Peyer's patch (tissue), 4 donors: ENCODE measurements at regions not wholly inside any gene's neighbourhood (a gene's known extent, or its start where the extent isn't known, plus 50 kb on each side); places are given as distances from the start of the nearest gene placed in this dataset.

Source experiments
- CTCF ChIP-seq, 6 experiments: fragments of 450-650 bp in 4 of 6; fragments of 200-600 bp in 2 of 6; sonication (generic) in 1 of 6; IDR thresholded peaks; one replicate each; pipeline ENCODE4 v1.5.1; 2017 to 2019; ENCODE audit warnings: antibody characterized with exemption in 6 of 6, mild to moderate bottlenecking in 3 of 6, moderate library complexity in 1 of 6
- POLR2A ChIP-seq, 2 donors: fragments of 450-650 bp; IDR thresholded peaks; one replicate each; pipeline ENCODE4 v1.5.1; 2017; ENCODE audit warnings: antibody characterized with exemption in 2 of 2, mild to moderate bottlenecking in 2 of 2, moderate library complexity in 2 of 2

- TF ChIP-seq POLR2A (IDR thresholded peaks at IDR 0.05) (no peak), CTCF (IDR thresholded peaks at IDR 0.05) (no peak)
Measured at GRCh38 chr3:139231555-139232281, 112.1 kb upstream of the MRPS22 start.
